Tibial nerve (tissue), 4 donors: ENCODE measurements at regions not wholly inside any gene's neighbourhood (a gene's known extent, or its start where the extent isn't known, plus 50 kb on each side); places are given as distances from the start of the nearest gene placed in this dataset.

ENCODE experiments used
- EP300 ChIP-seq, 2 donors: sonication (generic); formaldehyde crosslinking; IDR thresholded peaks; one replicate each; pipeline ENCODE4 v1.6.1; 2017; ENCODE audit warnings: antibody characterized with exemption in 2 of 2, mild to moderate bottlenecking in 1 of 2
- TF ChIP-seq, protein P1 (sequence below), 5 experiments: fragments of 200-600 bp in 3 of 5; fragments of 450-650 bp in 2 of 5; sonication (generic) in 3 of 5; IDR thresholded peaks; one replicate each; pipeline ENCODE4 v1.5.1; 2016 to 2019; ENCODE audit warnings: antibody characterized with exemption in 5 of 5, mild to moderate bottlenecking in 3 of 5, moderate library complexity in 2 of 5

- TF ChIP-seq, protein P1, sequence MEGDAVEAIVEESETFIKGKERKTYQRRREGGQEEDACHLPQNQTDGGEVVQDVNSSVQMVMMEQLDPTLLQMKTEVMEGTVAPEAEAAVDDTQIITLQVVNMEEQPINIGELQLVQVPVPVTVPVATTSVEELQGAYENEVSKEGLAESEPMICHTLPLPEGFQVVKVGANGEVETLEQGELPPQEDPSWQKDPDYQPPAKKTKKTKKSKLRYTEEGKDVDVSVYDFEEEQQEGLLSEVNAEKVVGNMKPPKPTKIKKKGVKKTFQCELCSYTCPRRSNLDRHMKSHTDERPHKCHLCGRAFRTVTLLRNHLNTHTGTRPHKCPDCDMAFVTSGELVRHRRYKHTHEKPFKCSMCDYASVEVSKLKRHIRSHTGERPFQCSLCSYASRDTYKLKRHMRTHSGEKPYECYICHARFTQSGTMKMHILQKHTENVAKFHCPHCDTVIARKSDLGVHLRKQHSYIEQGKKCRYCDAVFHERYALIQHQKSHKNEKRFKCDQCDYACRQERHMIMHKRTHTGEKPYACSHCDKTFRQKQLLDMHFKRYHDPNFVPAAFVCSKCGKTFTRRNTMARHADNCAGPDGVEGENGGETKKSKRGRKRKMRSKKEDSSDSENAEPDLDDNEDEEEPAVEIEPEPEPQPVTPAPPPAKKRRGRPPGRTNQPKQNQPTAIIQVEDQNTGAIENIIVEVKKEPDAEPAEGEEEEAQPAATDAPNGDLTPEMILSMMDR (IDR thresholded peaks at IDR 0.05): no peak
- no peak for TF ChIP-seq EP300 (IDR thresholded peaks at IDR 0.05)
Measured at GRCh38 chr6:128666405-128666804, 146.0 kb upstream of the PTPRK start.
